Osteoblast (primary cell): ENCODE measurements at regions not wholly inside any gene's neighbourhood (a gene's known extent, or its start where the extent isn't known, plus 50 kb on each side); places are given as distances from the start of the nearest gene placed in this dataset.

ENCODE experiments used
- DNase-seq: peaks from one replicate; pipeline ENCODE4 v3.0.0; 2011; ENCODE audit warnings: low spot score, mixed read lengths; ENCODE audit not compliant: insufficient read length; ENCODE audit errors: missing footprints
- H2AFZ ChIP-seq: 2 replicates; pipeline ENCODE4 v1.6.0; 2011; ENCODE audit warnings: mild to moderate bottlenecking, low read length
- H3K27ac ChIP-seq: 2 replicates; pipeline ENCODE4 v1.5.1; 2011; ENCODE audit warnings: mild to moderate bottlenecking, low read depth, low read length, moderate library complexity
- H3K27me3 ChIP-seq: 2 replicates; pipeline ENCODE4 v1.6.0; 2012; ENCODE audit warnings: mild to moderate bottlenecking, control low read depth, inconsistent platforms, low read length, moderate library complexity; ENCODE audit not compliant: insufficient read depth
- H3K36me3 ChIP-seq: 2 replicates; pipeline ENCODE4 v1.5.1; 2011; ENCODE audit warnings: mild to moderate bottlenecking, low read length, control low read depth, moderate library complexity; ENCODE audit not compliant: insufficient read depth
- H3K4me1 ChIP-seq: 2 replicates; pipeline ENCODE4 v1.5.1; 2011; ENCODE audit warnings: mild to moderate bottlenecking, low read length, control low read depth, moderate library complexity; ENCODE audit not compliant: insufficient read depth
- H3K4me2 ChIP-seq: 2 replicates; pipeline ENCODE4 v1.6.0; 2011; ENCODE audit warnings: mild to moderate bottlenecking, low read length; ENCODE audit not compliant: insufficient read depth
- H3K4me3 ChIP-seq: fragments of 200-600 bp; sonication (generic); 3 replicates; pipeline ENCODE4 v1.5.1; 2012; ENCODE audit warnings: mild to moderate bottlenecking, low read length, inconsistent platforms; ENCODE audit not compliant: insufficient read depth
- H3K79me2 ChIP-seq: 2 replicates; pipeline ENCODE4 v1.6.0; 2012; ENCODE audit warnings: mild to moderate bottlenecking, low read length, control low read depth, inconsistent platforms; ENCODE audit not compliant: insufficient read depth
- H3K9me3 ChIP-seq: 2 replicates; pipeline ENCODE4 v1.5.1; 2011; ENCODE audit warnings: low read depth, low read length, control low read depth
- H4K20me1 ChIP-seq: 2 replicates; pipeline ENCODE4 v1.6.0; 2012; ENCODE audit warnings: mild to moderate bottlenecking, low read length, control low read depth; ENCODE audit not compliant: insufficient read depth
- CTCF ChIP-seq: IDR thresholded peaks from 2 replicates; pipeline ENCODE4 v1.5.1; 2011; ENCODE audit warnings: mild to moderate bottlenecking, low read depth, low read length, moderate library complexity; ENCODE audit errors: extremely low read depth

GRCh38 chr9:38284588-38285051, 107.9 kb upstream of the ALDH1B1 start:
- H3K9me3 ChIP-seq: no peaks in the 10 kb centered on the region
- peaks cover 7% of the 10 kb centered on the region for H3K27me3 ChIP-seq
- no peak overlapping the region for H3K4me2 ChIP-seq

GRCh38 chr9:38284039-38284575, 108.4 kb upstream of the ALDH1B1 start:
- DNase-seq: no peak
- Histone ChIP-seq H3K4me3 (no peak overlapping the region), H2AFZ (no peak overlapping the region)

More at GRCh38 chr9:38284588-38285051, 107.9 kb upstream of the ALDH1B1 start:
- no peak for DNase-seq
- Histone ChIP-seq H3K79me2 (no peaks in the 10 kb centered on the region), H4K20me1 (no peaks in the 10 kb centered on the region), H3K4me3 (no peak overlapping the region), H3K27ac (no peak overlapping the region), H2AFZ (no peak overlapping the region), H3K36me3 (no peaks in the 10 kb centered on the region), H3K4me1 (no peaks in the 10 kb centered on the region)
- no peak for TF ChIP-seq CTCF

GRCh38 chr9:38282756-38283155, 109.7 kb upstream of the ALDH1B1 start:
- H3K79me2 ChIP-seq: no peaks in the 10 kb centered on the region
- H3K4me3 ChIP-seq: no peak overlapping the region
- no peaks in the 10 kb centered on the region for H3K9me3 ChIP-seq
- TF ChIP-seq CTCF: no peak
- peaks cover 7% of the 10 kb centered on the region for H3K27me3 ChIP-seq
- no peaks in the 10 kb centered on the region for H3K36me3 ChIP-seq
- H2AFZ ChIP-seq: no peak overlapping the region
- H3K27ac ChIP-seq: no peak overlapping the region
- H3K4me1 ChIP-seq: no peaks in the 10 kb centered on the region
- no peak overlapping the region for H3K4me2 ChIP-seq
- H4K20me1 ChIP-seq: no peaks in the 10 kb centered on the region
- peak; percentile 26 for DNase-seq

More at GRCh38 chr9:38284039-38284575, 108.4 kb upstream of the ALDH1B1 start:
- no peak for TF ChIP-seq CTCF
- H3K27me3 ChIP-seq: peaks cover 7% of the 10 kb centered on the region
- no peak overlapping the region for H3K27ac ChIP-seq
- no peaks in the 10 kb centered on the region for H3K36me3 ChIP-seq
- H3K79me2 ChIP-seq: no peaks in the 10 kb centered on the region
- H4K20me1 ChIP-seq: no peaks in the 10 kb centered on the region
- no peaks in the 10 kb centered on the region for H3K9me3 ChIP-seq
- H3K4me1 ChIP-seq: no peaks in the 10 kb centered on the region
- H3K4me2 ChIP-seq: no peak overlapping the region

- Histone ChIP-seq H3K79me2 (no peaks in the 10 kb centered on the region), H3K27ac (no peak overlapping the region), H3K9me3 (no peaks in the 10 kb centered on the region), H4K20me1 (no peaks in the 10 kb centered on the region), H3K4me3 (no peak overlapping the region), H3K4me2 (no peak overlapping the region), H2AFZ (no peak overlapping the region), H3K36me3 (no peaks in the 10 kb centered on the region), H3K27me3 (peaks cover 10% of the 10 kb centered on the region), H3K4me1 (no peaks in the 10 kb centered on the region)
- no peak for DNase-seq
- TF ChIP-seq CTCF: no peak
Measured at GRCh38 chr9:38281917-38282316, 110.6 kb upstream of the ALDH1B1 start.
